ENCODE measurements at regions not wholly inside any gene's neighbourhood (a gene's known extent, or its start where the extent isn't known, plus 50 kb on each side); places are given as distances from the start of the nearest gene placed in this dataset.
"Not testable (repeated sequence)": the region's sequence is repeated elsewhere in the genome, so short reads cannot be mapped to it uniquely, and the experiment has no call there.

GRCh38 chr2:12567411-12567810 is 149.3 kb upstream of the TRIB2 start:
- no peak for TF ChIP-seq POLR2A (IDR thresholded peaks at IDR 0.05; ENCODE audit: low read length)
- no peak for TF ChIP-seq NPAS2 (CRISPR knock-in tag; IDR thresholded peaks at IDR 0.05; ENCODE audit: borderline replicate concordance)
- no peak for TF ChIP-seq BHLHE40 (IDR thresholded peaks at IDR 0.05; ENCODE audit: low read depth, low read length)
- TF ChIP-seq RARB (CRISPR knock-in tag; IDR thresholded peaks at IDR 0.05), result no peak
- no peak for TF ChIP-seq SMC3 (IDR thresholded peaks at IDR 0.05)
- TF ChIP-seq USF2 (IDR thresholded peaks at IDR 0.05), result no peak
- no peak for TF ChIP-seq TFCP2L1 (CRISPR knock-in tag; IDR thresholded peaks at IDR 0.05)
- 14% methylated on average over 3 of the region's 3 CpGs for WGBS (ENCODE audit: missing lambda C conversion rate)
- POLR2A ChIA-PET, result no interaction called here
- no peak overlapping the region for H3K4me3 ChIP-seq
- CTCF ChIA-PET, result interaction anchor here (1.3 kb wide), 1 partner anchor 11 kb away, joined by 3 read pairs; no protein-coding TSS in a partner anchor
- no peaks in the 10 kb centered on the region for H3K9me3 ChIP-seq
- no peak overlapping the region for H3K27ac ChIP-seq
- H3K4me2 ChIP-seq, result no peak overlapping the region
- no peak for DNase-seq (ENCODE audit: low read depth in 1 of 2, low spot score in 1 of 2)
- no peaks in the 10 kb centered on the region for H3K4me1 ChIP-seq
- no peak for FAIRE-seq
- ATAC-seq, result no peak

GRCh38 chr2:12569510-12569909 is 147.2 kb upstream of the TRIB2 start:
- 33% methylated on average over 7 of the region's 7 CpGs for whole genome bisulfite sequencing (ENCODE audit: missing lambda C conversion rate)

GRCh38 chr2:12569929-12570328 is 146.8 kb upstream of the TRIB2 start:
- 45% methylated on average over 8 of the region's 8 CpGs for WGBS (ENCODE audit: missing lambda C conversion rate)
- H3K9me3 ChIP-seq; FAIRE-seq; ATAC-seq; POLR2A ChIA-PET; H3K27ac ChIP-seq; H3K4me2 ChIP-seq; DNase-seq (ENCODE audit: low read depth in 1 of 2, low spot score in 1 of 2); H3K4me3 ChIP-seq; H3K4me1 ChIP-seq; CTCF ChIA-PET: not testable (repeated sequence)

More at GRCh38 chr2:12569510-12569909, 147.2 kb upstream of the TRIB2 start:
- ATAC-seq; H3K9me3 ChIP-seq; POLR2A ChIA-PET; H3K4me1 ChIP-seq; CTCF ChIA-PET; H3K27ac ChIP-seq; H3K4me3 ChIP-seq; DNase-seq (ENCODE audit: low read depth in 1 of 2, low spot score in 1 of 2); H3K4me2 ChIP-seq; FAIRE-seq: not testable (repeated sequence)

- Histone ChIP-seq H3K4me1 (no peaks in the 10 kb centered on the region), H3K4me2 (no peak overlapping the region), H3K9me3 (no peaks in the 10 kb centered on the region), H3K27ac (no peak overlapping the region), H3K4me3 (no peak overlapping the region)
- CTCF ChIA-PET, result no interaction called here
- no peak for DNase-seq (ENCODE audit: low read depth in 1 of 2, low spot score in 1 of 2)
- TF ChIP-seq KDM5A (IDR thresholded peaks at IDR 0.05) (no peak), ESRRA (IDR thresholded peaks at IDR 0.05; ENCODE audit: borderline replicate concordance, low read length) (no peak), MYC (IDR thresholded peaks at IDR 0.05; ENCODE audit: borderline replicate concordance, low read length) (no peak), TP53 (CRISPR knock-in tag; IDR thresholded peaks at IDR 0.05) (no peak), GATA3 (IDR thresholded peaks at IDR 0.05; ENCODE audit: borderline replicate concordance) (no peak), NPAS2 (CRISPR knock-in tag; IDR thresholded peaks at IDR 0.05; ENCODE audit: borderline replicate concordance) (no peak), BCL3 (IDR thresholded peaks at IDR 0.05) (no peak), ATOH8 (CRISPR knock-in tag; IDR thresholded peaks at IDR 0.05; ENCODE audit: low read depth) (no peak), JUN (IDR thresholded peaks at IDR 0.05) (no peak), TFCP2L1 (CRISPR knock-in tag; IDR thresholded peaks at IDR 0.05) (no peak), RFX5 (IDR thresholded peaks at IDR 0.05) (no peak), KDM1A (IDR thresholded peaks at IDR 0.05; ENCODE audit: low read depth) (no peak), HOXA7 (CRISPR knock-in tag; IDR thresholded peaks at IDR 0.05) (no peak), POLR2A (IDR thresholded peaks at IDR 0.05; ENCODE audit: low read length) (no peak), HDAC2 (IDR thresholded peaks at IDR 0.05) (no peak)
- POLR2A ChIA-PET, result no interaction called here
- FAIRE-seq, result no peak
- no peak for ATAC-seq
Observed at GRCh38 chr2:12577091-12577490, 139.6 kb upstream of the TRIB2 start.

Data from A549 (cell line).